Loucy (cell line): ENCODE measurements at regions not wholly inside any gene's neighbourhood (a gene's known extent, or its start where the extent isn't known, plus 50 kb on each side); places are given as distances from the start of the nearest gene placed in this dataset.

Source experiments
- CTCF ChIP-seq: fragments of 200-600 bp; sonication (generic); conservative IDR thresholded peaks from 2 replicates; pipeline ENCODE4 v1.5.1; 2014; ENCODE audit warnings: mild to moderate bottlenecking, antibody characterized with exemption, low read length
- EZH2phosphoT487 ChIP-seq: fragments of 200-600 bp; IDR thresholded peaks from 2 replicates; pipeline ENCODE4 v1.6.1; 2018; ENCODE audit warnings: antibody characterized with exemption, mild to moderate bottlenecking, moderate library complexity, borderline replicate concordance

GRCh38 chr12:46451276-46452021, 78.9 kb upstream of the SLC38A2 start:
- TF ChIP-seq CTCF = no peak
- TF ChIP-seq EZH2phosphoT487 = no peak
